ENCODE measurements at regions not wholly inside any gene's neighbourhood (a gene's known extent, or its start where the extent isn't known, plus 50 kb on each side); places are given as distances from the start of the nearest gene placed in this dataset.
"Not testable (repeated sequence)": the region's sequence is repeated elsewhere in the genome, so short reads cannot be mapped to it uniquely, and the experiment has no call there.

- not testable (repeated sequence) for TF ChIP-seq CTCF (conservative IDR thresholded peaks at IDR 0.05); EZH2 (IDR thresholded peaks at IDR 0.05; ENCODE audit: low read depth)
These were observed 357.9 kb upstream of the DEFB115 start for GRCh38 chr20:30899370-30900079.

All from PC-9 (cell line).